PFSK-1 (cell line): ENCODE measurements at regions not wholly inside any gene's neighbourhood (a gene's known extent, or its start where the extent isn't known, plus 50 kb on each side); places are given as distances from the start of the nearest gene placed in this dataset.

Experiments
- FOXP2 ChIP-seq: optimal IDR thresholded peaks from 2 replicates; pipeline ENCODE3; 2011; ENCODE audit warnings: borderline replicate concordance, control low read depth, inconsistent platforms; ENCODE audit not compliant: insufficient read depth; ENCODE audit errors: extremely low read length, extremely low read depth
- POLR2AphosphoS5 ChIP-seq: IDR thresholded peaks from 2 replicates; pipeline ENCODE4 v1.6.1; 2012; ENCODE audit warnings: low read depth, mild to moderate bottlenecking, control low read depth, low read length, moderate library complexity
- SIN3A ChIP-seq: IDR thresholded peaks from 2 replicates; pipeline ENCODE4 v1.6.1; 2012; ENCODE audit warnings: mild to moderate bottlenecking, low read length, moderate library complexity, borderline replicate concordance; ENCODE audit not compliant: insufficient read depth
- TAF1 ChIP-seq: IDR thresholded peaks from 2 replicates; pipeline ENCODE4 v1.6.1; 2012; ENCODE audit warnings: low read length, control low read depth, borderline replicate concordance; ENCODE audit not compliant: insufficient read depth
- TF ChIP-seq, protein P1 (sequence below), 2 experiments: IDR thresholded peaks; 2 replicates each; pipeline versions ENCODE4 v1.6.1 to v1.8.0; 2011 to 2012; ENCODE audit warnings: low read depth in 2 of 2, low read length in 2 of 2, control low read depth in 1 of 2, inconsistent platforms in 1 of 2, mild to moderate bottlenecking in 1 of 2, moderate library complexity in 1 of 2; ENCODE audit not compliant: insufficient read depth in 1 of 2

DNA sequence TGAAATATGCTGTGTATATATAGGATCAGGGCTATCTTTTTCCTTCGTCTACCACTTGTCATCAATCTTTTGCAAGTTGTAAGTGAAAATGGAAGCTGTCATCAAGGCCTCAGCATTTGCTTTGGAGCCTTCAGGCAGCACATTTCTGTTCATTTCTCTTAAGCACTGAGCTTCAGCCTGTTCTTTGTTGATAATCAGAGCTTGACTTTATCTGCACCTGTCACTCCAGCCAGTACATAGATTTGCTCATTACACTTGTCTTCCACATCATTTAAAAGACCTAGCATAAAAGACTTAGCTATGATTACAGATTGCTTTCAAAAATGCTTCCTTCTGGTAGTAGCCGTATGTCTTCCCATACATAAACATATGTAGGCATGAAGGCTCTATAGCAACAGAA is 189.8 kb upstream of the GRIK2 start:
- TF ChIP-seq, protein P1, sequence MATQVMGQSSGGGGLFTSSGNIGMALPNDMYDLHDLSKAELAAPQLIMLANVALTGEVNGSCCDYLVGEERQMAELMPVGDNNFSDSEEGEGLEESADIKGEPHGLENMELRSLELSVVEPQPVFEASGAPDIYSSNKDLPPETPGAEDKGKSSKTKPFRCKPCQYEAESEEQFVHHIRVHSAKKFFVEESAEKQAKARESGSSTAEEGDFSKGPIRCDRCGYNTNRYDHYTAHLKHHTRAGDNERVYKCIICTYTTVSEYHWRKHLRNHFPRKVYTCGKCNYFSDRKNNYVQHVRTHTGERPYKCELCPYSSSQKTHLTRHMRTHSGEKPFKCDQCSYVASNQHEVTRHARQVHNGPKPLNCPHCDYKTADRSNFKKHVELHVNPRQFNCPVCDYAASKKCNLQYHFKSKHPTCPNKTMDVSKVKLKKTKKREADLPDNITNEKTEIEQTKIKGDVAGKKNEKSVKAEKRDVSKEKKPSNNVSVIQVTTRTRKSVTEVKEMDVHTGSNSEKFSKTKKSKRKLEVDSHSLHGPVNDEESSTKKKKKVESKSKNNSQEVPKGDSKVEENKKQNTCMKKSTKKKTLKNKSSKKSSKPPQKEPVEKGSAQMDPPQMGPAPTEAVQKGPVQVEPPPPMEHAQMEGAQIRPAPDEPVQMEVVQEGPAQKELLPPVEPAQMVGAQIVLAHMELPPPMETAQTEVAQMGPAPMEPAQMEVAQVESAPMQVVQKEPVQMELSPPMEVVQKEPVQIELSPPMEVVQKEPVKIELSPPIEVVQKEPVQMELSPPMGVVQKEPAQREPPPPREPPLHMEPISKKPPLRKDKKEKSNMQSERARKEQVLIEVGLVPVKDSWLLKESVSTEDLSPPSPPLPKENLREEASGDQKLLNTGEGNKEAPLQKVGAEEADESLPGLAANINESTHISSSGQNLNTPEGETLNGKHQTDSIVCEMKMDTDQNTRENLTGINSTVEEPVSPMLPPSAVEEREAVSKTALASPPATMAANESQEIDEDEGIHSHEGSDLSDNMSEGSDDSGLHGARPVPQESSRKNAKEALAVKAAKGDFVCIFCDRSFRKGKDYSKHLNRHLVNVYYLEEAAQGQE (IDR thresholded peaks at IDR 0.05; ENCODE audit: insufficient read depth in 1 of 2, low read depth in 2 of 2, low read length in 2 of 2), result no peak
- no peak for TF ChIP-seq SIN3A
- no peak for TF ChIP-seq TAF1
- no peak for TF ChIP-seq FOXP2
- no peak for TF ChIP-seq POLR2AphosphoS5

DNA sequence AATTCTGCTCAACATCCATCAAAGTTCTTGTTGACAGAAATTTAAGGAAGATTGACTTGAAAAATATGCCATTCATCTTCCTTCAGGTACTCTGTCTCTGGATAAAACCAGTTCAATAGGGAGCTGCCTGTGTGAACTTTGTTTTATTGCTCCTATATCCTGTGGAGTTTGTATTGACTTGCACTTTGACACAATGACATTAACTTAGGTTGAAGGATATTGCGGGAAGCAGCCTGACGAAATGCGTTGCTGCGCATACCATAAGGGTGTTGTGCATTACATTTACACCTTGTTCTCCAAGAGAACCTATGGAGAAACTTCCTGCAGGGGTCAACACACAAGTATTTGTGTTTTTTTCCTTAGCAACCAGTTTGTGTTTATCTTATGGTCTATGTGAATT is 185.4 kb upstream of the GRIK2 start:
- TF ChIP-seq TAF1 (no peak), SIN3A (no peak), FOXP2 (no peak), POLR2AphosphoS5 (no peak)
- TF ChIP-seq, protein P1 (IDR thresholded peaks at IDR 0.05; ENCODE audit: insufficient read depth in 1 of 2, low read depth in 2 of 2, low read length in 2 of 2), result no peak

DNA sequence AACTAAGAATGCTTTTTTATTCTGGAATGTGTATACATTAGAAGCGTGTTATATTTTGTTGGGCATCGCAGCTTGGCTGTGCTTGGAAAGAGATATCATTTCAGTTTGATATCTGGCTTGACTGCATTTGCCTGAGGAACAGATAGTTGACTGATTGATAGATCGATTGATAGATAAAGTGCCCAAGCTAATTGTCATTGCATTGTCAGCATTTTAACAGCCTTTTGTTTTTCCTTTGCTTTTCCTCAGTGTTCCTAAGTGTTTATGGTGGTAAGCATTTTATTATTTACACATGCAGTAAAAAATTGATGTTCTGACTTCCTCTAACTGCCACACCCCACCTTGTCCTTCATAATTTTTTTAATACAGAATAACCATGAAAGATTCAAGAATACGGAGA is 180.9 kb upstream of the GRIK2 start:
- TF ChIP-seq FOXP2, result no peak
- TF ChIP-seq TAF1, result no peak
- no peak for TF ChIP-seq SIN3A
- no peak for TF ChIP-seq POLR2AphosphoS5
- TF ChIP-seq, protein P1 (IDR thresholded peaks at IDR 0.05; ENCODE audit: insufficient read depth in 1 of 2, low read depth in 2 of 2, low read length in 2 of 2), result no peak

DNA sequence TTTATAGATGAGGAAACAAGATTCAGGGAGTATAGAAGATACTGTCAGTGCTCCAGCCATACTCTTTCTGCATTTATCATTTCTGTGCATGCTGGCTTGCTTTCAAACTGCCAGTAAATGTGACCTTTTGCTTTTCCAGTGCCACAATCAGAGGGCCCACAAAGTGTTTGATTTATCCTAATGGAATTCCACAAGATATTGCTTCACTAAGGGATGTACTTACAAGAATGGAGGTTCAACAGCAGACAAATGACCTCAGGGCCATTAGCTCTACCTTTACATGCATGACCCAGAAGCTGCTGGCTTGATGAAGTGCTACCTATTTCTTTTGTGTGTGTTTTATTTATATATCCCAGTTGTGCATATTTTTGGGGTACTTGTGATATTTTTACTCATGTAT is 171.5 kb upstream of the GRIK2 start:
- TF ChIP-seq SIN3A, result no peak
- TF ChIP-seq POLR2AphosphoS5, result no peak
- TF ChIP-seq, protein P1 (IDR thresholded peaks at IDR 0.05; ENCODE audit: insufficient read depth in 1 of 2, low read depth in 2 of 2, low read length in 2 of 2), result no peak
- no peak for TF ChIP-seq TAF1
- TF ChIP-seq FOXP2, result no peak

DNA sequence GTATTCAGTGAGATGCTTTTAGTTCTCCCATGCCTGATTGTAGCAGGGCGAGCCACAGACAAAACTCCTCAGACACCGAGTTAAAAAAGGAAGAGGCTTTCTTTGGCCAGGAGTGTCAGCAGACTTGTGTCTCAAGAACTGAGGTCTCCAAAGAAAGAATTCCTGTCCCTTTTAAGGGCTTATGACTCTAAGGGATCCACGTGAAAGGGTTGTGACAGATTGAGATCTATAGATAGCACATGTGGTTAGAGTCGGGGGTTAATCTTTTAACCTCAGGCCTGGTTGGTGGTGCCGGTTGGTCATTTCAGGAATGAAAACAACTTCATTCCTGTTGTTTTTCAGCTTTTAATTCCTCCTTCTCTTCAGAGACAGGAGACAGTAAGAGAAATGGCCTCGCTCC is 168.8 kb upstream of the GRIK2 start:
- TF ChIP-seq FOXP2, result no peak
- no peak for TF ChIP-seq TAF1
- no peak for TF ChIP-seq POLR2AphosphoS5
- TF ChIP-seq SIN3A, result no peak
- TF ChIP-seq, protein P1 (IDR thresholded peaks at IDR 0.05; ENCODE audit: insufficient read depth in 1 of 2, low read depth in 2 of 2, low read length in 2 of 2), result no peak
